HCT116 (cell line): ENCODE measurements at regions not wholly inside any gene's neighbourhood (a gene's known extent, or its start where the extent isn't known, plus 50 kb on each side); places are given as distances from the start of the nearest gene placed in this dataset.

ENCODE experiments used
- ATAC-seq: fragments of 200-7000 bp; cut with Tn5 transposase; 2 replicates; pipeline ENCODE4 v1.9.1; 2020; ENCODE audit warnings: mild to moderate bottlenecking, moderate library complexity
- BruUV-seq: library from RNA; stranded (reverse); fragments of 400-500 nt; replicated peaks from 2 replicates; lab custom pipeline; 2021; lab: Mats Ljungman, UMichigan
- CTCF ChIA-PET: fragments of 300-600 bp; sonication (Branson Sonifier 250); formaldehyde crosslinking; loops from one replicate; lab custom pipeline; 2021; ENCODE audit warnings: antibody characterized with exemption; lab: Charles Lee
- POLR2A ChIA-PET: fragments of 300-600, 350-600 bp; sonication (Branson Sonifier 250); formaldehyde crosslinking; loops from one replicate; lab custom pipeline; 2021; ENCODE audit warnings: antibody characterized with exemption; lab: Charles Lee
- RAD21 ChIA-PET, 2 experiments: fragments of 300-600 bp; sonication (Branson Sonifier 250); formaldehyde crosslinking; loops; one replicate each; lab custom pipeline; 2023; ENCODE audit warnings: low total read pairs in 2 of 2; ENCODE audit not compliant: uncharacterized antibody in 2 of 2, unreplicated experiment in 2 of 2, low non-redundant PET in 1 of 2; lab: Charles Lee
- DNase-seq: peaks from one replicate; pipeline ENCODE4 v3.0.0-alpha.2; 2010; ENCODE audit warnings: low read depth, low spot score
- H2AFZ ChIP-seq: fragments of 200-600 bp; shearing (Covaris generic), sonication (generic); 2 replicates; pipeline ENCODE4 v1.6.1; 2017; ENCODE audit warnings: low read depth, mixed run types, mixed read lengths, antibody characterized with exemption, low read length; ENCODE audit not compliant: poor library complexity, severe bottlenecking
- H3K27ac ChIP-seq: 2 replicates; pipeline ENCODE4 v1.5.1; 2012; ENCODE audit warnings: low read depth, low read length
- H3K27me3 ChIP-seq: fragments of 200-600 bp; sonication (generic); 2 replicates; pipeline ENCODE4 v1.6.1; 2016; ENCODE audit warnings: mixed run types, low read length, mixed read lengths; ENCODE audit not compliant: insufficient read depth
- H3K36me3 ChIP-seq, 2 experiments: fragments of 200-500 bp in 1 of 2; fragments of 200-600 bp in 1 of 2; sonication (Bioruptor generic) in 1 of 2; sonication (generic) in 1 of 2; 2 replicates each; pipeline versions ENCODE4 v1.5.1 to v1.6.1; 2014 to 2016; ENCODE audit warnings: low read length in 2 of 2, inconsistent platforms in 1 of 2, mixed read lengths in 1 of 2, mixed run types in 1 of 2; ENCODE audit not compliant: insufficient read depth in 2 of 2, control insufficient read depth in 1 of 2
- H3K4me1 ChIP-seq, 2 experiments: fragments of 200-600 bp in 1 of 2; sonication (generic) in 1 of 2; 2 replicates each; pipeline versions ENCODE4 v1.5.1 to v1.6.1; 2012 to 2017; ENCODE audit warnings: low read length in 2 of 2, inconsistent platforms in 1 of 2, mild to moderate bottlenecking in 1 of 2, mixed read lengths in 1 of 2, mixed run types in 1 of 2, moderate library complexity in 1 of 2; ENCODE audit not compliant: insufficient read depth in 2 of 2, control insufficient read depth in 1 of 2
- H3K4me2 ChIP-seq: fragments of 200-600 bp; sonication (generic); 2 replicates; pipeline ENCODE4 v1.6.1; 2017; ENCODE audit warnings: mixed run types, low read length, mixed read lengths
- H3K4me3 ChIP-seq, 2 experiments: fragments of 200-600 bp in 1 of 2; sonication (generic) in 1 of 2; replicated peaks in 1 of 2; 2 replicates each; pipeline ENCODE4 v1.5.1; 2011 to 2016; ENCODE audit warnings: low read length in 2 of 2, control low read depth in 1 of 2, low read depth in 1 of 2, mild to moderate bottlenecking in 1 of 2, mixed read lengths in 1 of 2, mixed run types in 1 of 2
- H3K79me2 ChIP-seq: fragments of 200-600 bp; sonication (generic); 2 replicates; pipeline ENCODE4 v1.6.1; 2017; ENCODE audit warnings: mild to moderate bottlenecking, mixed run types, low read length, moderate library complexity, mixed read lengths; ENCODE audit not compliant: insufficient read depth
- H3K9ac ChIP-seq: fragments of 200-600 bp; sonication (generic); 2 replicates; pipeline ENCODE4 v1.6.1; 2016; ENCODE audit warnings: low read length, mixed read lengths
- H3K9me2 ChIP-seq: fragments of 200-600 bp; sonication (generic), shearing (Covaris generic); 2 replicates; pipeline ENCODE4 v1.6.1; 2017; ENCODE audit warnings: mixed run types, mild to moderate bottlenecking, moderate library complexity; ENCODE audit not compliant: insufficient read depth
- H3K9me3 ChIP-seq, 2 experiments: fragments of 200-500 bp in 1 of 2; fragments of 200-600 bp in 1 of 2; sonication (Bioruptor generic) in 1 of 2; sonication (generic) in 1 of 2; 2 replicates each; pipeline ENCODE4 v1.6.1; 2014 to 2017; ENCODE audit warnings: low read length in 2 of 2, mixed read lengths in 2 of 2, inconsistent platforms in 1 of 2, low read depth in 1 of 2, mild to moderate bottlenecking in 1 of 2, mixed run types in 1 of 2, moderate library complexity in 1 of 2; ENCODE audit not compliant: control insufficient read depth in 1 of 2, insufficient read depth in 1 of 2
- H4K20me1 ChIP-seq: fragments of 200-600 bp; sonication (generic), shearing (Covaris generic); 2 replicates; pipeline ENCODE4 v1.6.1; 2017; ENCODE audit warnings: mixed run types, mild to moderate bottlenecking, moderate library complexity; ENCODE audit not compliant: insufficient read depth
- CBX3 ChIP-seq: IDR thresholded peaks from 2 replicates; pipeline ENCODE4 v1.6.1; 2012; ENCODE audit warnings: low read depth
- CEBPB ChIP-seq: IDR thresholded peaks from 2 replicates; pipeline ENCODE4 v1.6.1; 2012; ENCODE audit warnings: low read depth
- EZH2phosphoT487 ChIP-seq: fragments of 200-600 bp; IDR thresholded peaks from 2 replicates; pipeline ENCODE4 v1.6.1; 2018; ENCODE audit warnings: antibody characterized with exemption, borderline replicate concordance
- JUND ChIP-seq: IDR thresholded peaks from 2 replicates; pipeline ENCODE4 v1.6.1; 2012
- REST ChIP-seq: IDR thresholded peaks from 2 replicates; pipeline ENCODE4 v1.6.1; 2012; ENCODE audit warnings: low read depth
- SIN3A ChIP-seq: IDR thresholded peaks from 2 replicates; pipeline ENCODE4 v1.6.1; 2012; ENCODE audit warnings: low read depth
- ZBTB33 ChIP-seq: IDR thresholded peaks from 2 replicates; pipeline ENCODE4 v1.6.1; 2011; ENCODE audit warnings: mild to moderate bottlenecking, low read length, moderate library complexity; ENCODE audit not compliant: insufficient replicate concordance; ENCODE audit errors: extremely low read depth
- intact Hi-C: fragments of 100-400 bp; cut with micrococcal nuclease; formaldehyde crosslinking; loops from 2 replicates; pipeline ENCODE4 v1.10.0; 2022

- intact Hi-C loops = no loop called here
- BruUV-seq = no TSS peak
Observed at GRCh38 chr2:234772733-234773060, 179.1 kb upstream of the SH3BP4 start.

More at GRCh38 chr2:234772733-234773060, 179.1 kb upstream of the SH3BP4 start:
- no peaks in the 10 kb centered on the region for H3K36me3 ChIP-seq
- H3K9me2 ChIP-seq = no peaks in the 10 kb centered on the region
- no peaks in the 10 kb centered on the region for H3K79me2 ChIP-seq
- POLR2A ChIA-PET = no interaction called here
- H3K27me3 ChIP-seq = no peaks in the 10 kb centered on the region
- RAD21 ChIA-PET = no interaction called here
- peaks cover 0 to 8% of the 10 kb centered on the region in 2 experiments; a peak in 2 of 4 replicates for H3K4me1 ChIP-seq
- H2AFZ ChIP-seq = no peak overlapping the region
- no peak overlapping the region for H3K4me2 ChIP-seq
- DNase-seq = no peak
- H4K20me1 ChIP-seq = no peaks in the 10 kb centered on the region
- H3K9me3 ChIP-seq = no peaks in the 10 kb centered on the region
- no peak overlapping the region for H3K4me3 ChIP-seq
- CTCF ChIA-PET = no interaction called here
- H3K9ac ChIP-seq = no peak overlapping the region
- H3K27ac ChIP-seq = no peak overlapping the region
- TF ChIP-seq EZH2phosphoT487 (no peak), CBX3 (no peak), JUND (no peak), SIN3A (no peak), CEBPB (no peak), ZBTB33 (no peak), REST (no peak)
- TF ChIP-seq, all 23 proteins: peak for 0
- no peak for ATAC-seq
